ENCODE measurements at regions not wholly inside any gene's neighbourhood (a gene's known extent, or its start where the extent isn't known, plus 50 kb on each side); places are given as distances from the start of the nearest gene placed in this dataset.

- no peaks in the 10 kb centered on the region for H4K20me1 ChIP-seq (ENCODE audit: insufficient read depth, low read length)
- no peak overlapping the region for H2AFZ ChIP-seq (replicated peaks; ENCODE audit: low read length, poor library complexity)
- 43% methylated on average over 1 of the region's 4 CpGs; no CpG with 5 or more reads in 1 of the 2 experiments for WGBS, 2 experiments (ENCODE audit: extremely low coverage in 2 of 2, insufficient read length in 1 of 2)
- H3K27me3 ChIP-seq (ENCODE audit: control insufficient read depth, insufficient read depth, low read length), result no peaks in the 10 kb centered on the region
- in situ Hi-C loops (cut with MboI; ENCODE audit: low sequenced_read_pairs) (no loop called here), dilution Hi-C loops (cut with HindIII; ENCODE audit: low sequenced_read_pairs, unreplicated experiment) (no loop called here), intact Hi-C loops (cut with micrococcal nuclease) (loop anchor here (1.0 kb wide), 1 partner anchor 11 kb away; no protein-coding TSS in a partner anchor)
- H3K79me1 ChIP-seq (ENCODE audit: low read depth in 1 of 2, low read length in 2 of 2), result no peaks in the 10 kb centered on the region
- H3K36me3 ChIP-seq (ENCODE audit: control insufficient read depth, insufficient read depth, low read length), result no peaks in the 10 kb centered on the region
- no peak overlapping the region for H3K4ac ChIP-seq (ENCODE audit: low read depth, low read length)
- POLR2A ChIA-PET (ENCODE audit: unreplicated experiment), result interaction anchor here (1.0 kb wide), 1 partner anchor 150 kb away, joined by 3 read pairs; the partner anchor contains the start of gene OSR1
- H4K5ac ChIP-seq (ENCODE audit: low read depth, low read length), result no peak overlapping the region
- no peak overlapping the region for H2AK5ac ChIP-seq (ENCODE audit: low read depth, low read length)
- no peak overlapping the region for H2BK5ac ChIP-seq (ENCODE audit: low read depth, low read length, poor library complexity, severe bottlenecking)
- H3K56ac ChIP-seq (ENCODE audit: extremely low read depth, insufficient read depth, low read length), result no peak overlapping the region
- no peaks in the 10 kb centered on the region for H3K9me3 ChIP-seq (ENCODE audit: control insufficient read depth, insufficient read depth, low read length)
- DNase-seq (no peak), ATAC-seq (ENCODE audit: low read depth) (no peak)
- no peak overlapping the region for H4K8ac ChIP-seq (ENCODE audit: low read depth in 2 of 2, low read length in 2 of 2)
- H3K4me2 ChIP-seq (ENCODE audit: low read depth, low read length), result no peak overlapping the region
- TF ChIP-seq NFE2L2 (IDR thresholded peaks at IDR 0.05; ENCODE audit: low read depth, low read length) (no peak), RAD21 (IDR thresholded peaks at IDR 0.05; ENCODE audit: low read length) (no peak), MAZ (IDR thresholded peaks at IDR 0.05; ENCODE audit: borderline replicate concordance, low read depth, low read length) (no peak), RCOR1 (IDR thresholded peaks at IDR 0.05; ENCODE audit: insufficient replicate concordance, low read length) (no peak), USF2 (IDR thresholded peaks at IDR 0.05; ENCODE audit: low read depth, low read length) (no peak), MAFK (IDR thresholded peaks at IDR 0.05; ENCODE audit: low read depth, low read length) (no peak), BHLHE40 (IDR thresholded peaks at IDR 0.05; ENCODE audit: low read depth, low read length) (no peak), CEBPB (IDR thresholded peaks at IDR 0.05; ENCODE audit: low read depth, low read length) (no peak), MXI1 (IDR thresholded peaks at IDR 0.05; ENCODE audit: borderline replicate concordance, low read depth, low read length) (no peak), FOS (IDR thresholded peaks at IDR 0.05; ENCODE audit: low read depth, low read length) (no peak), SMC3 (IDR thresholded peaks at IDR 0.05; ENCODE audit: low read depth, low read length) (no peak), POLR2A (IDR thresholded peaks at IDR 0.05; ENCODE audit: low read depth, low read length) (no peak), CTCF (conservative IDR thresholded peaks at IDR 0.05; ENCODE audit: low read depth, low read length) (no peak), CHD1 (IDR thresholded peaks at IDR 0.05; ENCODE audit: low read depth, low read length) (no peak)
- TF ChIP-seq, protein P1, sequence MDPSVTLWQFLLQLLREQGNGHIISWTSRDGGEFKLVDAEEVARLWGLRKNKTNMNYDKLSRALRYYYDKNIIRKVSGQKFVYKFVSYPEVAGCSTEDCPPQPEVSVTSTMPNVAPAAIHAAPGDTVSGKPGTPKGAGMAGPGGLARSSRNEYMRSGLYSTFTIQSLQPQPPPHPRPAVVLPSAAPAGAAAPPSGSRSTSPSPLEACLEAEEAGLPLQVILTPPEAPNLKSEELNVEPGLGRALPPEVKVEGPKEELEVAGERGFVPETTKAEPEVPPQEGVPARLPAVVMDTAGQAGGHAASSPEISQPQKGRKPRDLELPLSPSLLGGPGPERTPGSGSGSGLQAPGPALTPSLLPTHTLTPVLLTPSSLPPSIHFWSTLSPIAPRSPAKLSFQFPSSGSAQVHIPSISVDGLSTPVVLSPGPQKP (IDR thresholded peaks at IDR 0.05; ENCODE audit: borderline replicate concordance, low read depth, low read length), result no peak
- no peak overlapping the region for H2BK20ac ChIP-seq (ENCODE audit: low read depth, low read length)
- no peak overlapping the region for H2BK120ac ChIP-seq (ENCODE audit: low read depth, low read length)
- H2AK9ac ChIP-seq (replicated peaks; ENCODE audit: low read depth, low read length, poor library complexity), result no peak overlapping the region
- peaks cover 4% of the 10 kb centered on the region; the same call in 1 of the 2 replicates for H3K9me1 ChIP-seq (ENCODE audit: insufficient read depth, low read length)
- H3K14ac ChIP-seq (replicated peaks; ENCODE audit: low read depth, low read length), result no peak overlapping the region
- H3K4me1 ChIP-seq (ENCODE audit: control insufficient read depth, insufficient read depth, low read length), result peaks cover 5% of the 10 kb centered on the region
- H3K27ac ChIP-seq (ENCODE audit: insufficient read depth, low read length), result no peak overlapping the region
- no peak overlapping the region for H4K91ac ChIP-seq (ENCODE audit: insufficient read depth, low read depth, low read length)
- no peak overlapping the region for H2BK15ac ChIP-seq (ENCODE audit: low read depth, low read length)
- no TSS peak for BruUV-seq (replicated peaks)
- H3K9ac ChIP-seq (ENCODE audit: low read depth, low read length), result no peak overlapping the region
- H3K18ac ChIP-seq (ENCODE audit: low read depth, low read length), result no peak overlapping the region
- CTCF ChIA-PET, result interaction anchor here (0.8 kb wide), 1 partner anchor 15 kb away, joined by 3 read pairs; no protein-coding TSS in a partner anchor
- H3K4me3 ChIP-seq (ENCODE audit: insufficient read depth, low read depth, low read length), result no peak overlapping the region
- no peak overlapping the region for H3K23ac ChIP-seq (ENCODE audit: low read depth, low read length)
Observed at GRCh38 chr2:19208479-19209199, 149.8 kb downstream of the OSR1 start.

All from IMR-90 (cell line).